HG03108 (cell line): ENCODE measurements at regions not wholly inside any gene's neighbourhood (a gene's known extent, or its start where the extent isn't known, plus 50 kb on each side); places are given as distances from the start of the nearest gene placed in this dataset.
"Not testable (repeated sequence)": the region's sequence is repeated elsewhere in the genome, so short reads cannot be mapped to it uniquely, and the experiment has no call there.

Experiments
- ATAC-seq: cut with Tn5 transposase; IDR thresholded peaks from one replicate; pipeline ENCODE4 v1.9.1; 2021; ENCODE audit warnings: moderate library complexity; ENCODE audit not compliant: unreplicated experiment

GRCh38 chr21:28877318-28877884, 115.3 kb downstream of the LTN1 start:
- no peak for ATAC-seq

- ATAC-seq = no peak
Observed at GRCh38 chr21:28875078-28875477, 117.6 kb downstream of the LTN1 start.

GRCh38 chr21:28872218-28872617, 120.5 kb downstream of the LTN1 start:
- ATAC-seq = no peak

GRCh38 chr21:28871388-28872010, 121.2 kb downstream of the LTN1 start:
- no peak for ATAC-seq

- no peak for ATAC-seq
Observed at GRCh38 chr21:28867401-28867800, 125.3 kb downstream of the LTN1 start.

- no peak for ATAC-seq
Observed at GRCh38 chr21:28865488-28866186, 127.0 kb downstream of the LTN1 start.

- no peak for ATAC-seq
Observed at GRCh38 chr21:28858424-28858823, 134.3 kb downstream of the LTN1 start.

GRCh38 chr21:28857752-28858151, 134.9 kb downstream of the LTN1 start:
- ATAC-seq = no peak

GRCh38 chr21:28856588-28857250, 136.0 kb downstream of the LTN1 start:
- ATAC-seq = no peak

- no peak for ATAC-seq
Observed at GRCh38 chr21:28852706-28853105, 140.0 kb downstream of the LTN1 start.

GRCh38 chr21:28851645-28852044, 141.0 kb downstream of the LTN1 start:
- no peak for ATAC-seq

- not testable (repeated sequence) for ATAC-seq
Observed at GRCh38 chr21:28839237-28839636, 153.4 kb downstream of the LTN1 start.

GRCh38 chr21:28837426-28837825, 155.3 kb downstream of the LTN1 start:
- ATAC-seq = not testable (repeated sequence)

- ATAC-seq = not testable (repeated sequence)
Observed at GRCh38 chr21:28836588-28836987, 156.1 kb downstream of the LTN1 start.

GRCh38 chr21:28834335-28835238, 158.1 kb downstream of the LTN1 start:
- no peak for ATAC-seq

- ATAC-seq = no peak
Observed at GRCh38 chr21:28833609-28834008, 159.1 kb downstream of the LTN1 start.

GRCh38 chr21:28833182-28833581, 159.5 kb downstream of the LTN1 start:
- no peak for ATAC-seq

GRCh38 chr21:28832715-28833061, 160.0 kb downstream of the LTN1 start:
- ATAC-seq = no peak

GRCh38 chr21:28832013-28832714, 160.5 kb downstream of the LTN1 start:
- ATAC-seq = no peak

- no peak for ATAC-seq
Observed at GRCh38 chr21:28828981-28829380, 163.7 kb downstream of the LTN1 start.
